Motor neuron (in vitro differentiated cells): ENCODE measurements at regions not wholly inside any gene's neighbourhood (a gene's known extent, or its start where the extent isn't known, plus 50 kb on each side); places are given as distances from the start of the nearest gene placed in this dataset.
A peak's percentile ranks its signal among the peaks of the same experiment; 100 is the strongest.

Experiments used
- ATAC-seq, 8 experiments: fragments of 200-7000 bp; cut with Tn5 transposase; replicated peaks in 6 of 8; 2 replicates each; pipeline ENCODE4 v1.8.0; 2021; ENCODE audit warnings: mild to moderate bottlenecking in 8 of 8, moderate library complexity in 8 of 8
- H3K27ac ChIP-seq, 2 donors: fragments of 250-450 bp; sonication (Bioruptor Pico); 2 replicates each; pipeline ENCODE4 v1.9.0; 2021; ENCODE audit warnings: antibody characterized with exemption in 2 of 2, mild to moderate bottlenecking in 2 of 2, moderate library complexity in 1 of 2
- H3K4me1 ChIP-seq, 2 donors: fragments of 250-450 bp; sonication (Bioruptor Pico); replicated peaks in 1 of 2; 2 replicates each; pipeline ENCODE4 v1.6.1; 2021; ENCODE audit warnings: antibody characterized with exemption in 2 of 2, mild to moderate bottlenecking in 2 of 2, moderate library complexity in 1 of 2
- H3K4me3 ChIP-seq, 5 donors: fragments of 250-450 bp; sonication (Bioruptor Pico); 2 replicates each; pipeline ENCODE4 v1.9.0; 2021; ENCODE audit warnings: antibody characterized with exemption in 5 of 5, mild to moderate bottlenecking in 5 of 5, moderate library complexity in 4 of 5
- WGBS, 10 experiments: fragments of 450-650 bp; shearing (Covaris generic); methylation state at CpG; one replicate each; pipeline ENCODE4 v1.0.0; 2022; 5-methylcytosine and 5-hydroxymethylcytosine counted together
- in situ Hi-C, 9 experiments: fragments of 400-800 bp; cut with MboI; loops; one replicate each; pipeline ENCODE4 v1.15.0; 2021; ENCODE audit warnings: low sequenced_read_pairs in 9 of 9, low pct_unique_long_range_greater_than_20kb in 2 of 9; ENCODE audit not compliant: unreplicated experiment in 9 of 9

DNA sequence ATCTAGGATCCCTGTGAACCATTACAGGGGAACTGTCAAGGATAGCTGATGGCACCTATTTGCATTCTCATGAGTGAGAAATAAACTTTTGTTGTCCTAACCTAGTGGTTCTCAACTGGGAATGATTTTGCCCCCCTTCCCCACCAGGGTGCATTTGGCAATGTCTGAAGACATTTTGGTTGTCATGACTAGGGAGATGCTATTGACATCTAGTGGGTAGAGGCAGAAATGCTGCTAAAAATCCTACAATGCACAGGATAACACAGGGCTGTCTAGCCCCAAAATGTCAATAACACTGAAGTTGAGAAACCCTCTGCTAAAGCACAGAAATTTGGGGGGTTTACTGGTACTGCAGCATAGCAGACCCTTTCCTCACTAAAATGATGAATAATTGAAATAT lies 140.9 kb upstream of the SRRM4 start:
- Histone ChIP-seq H3K4me1 (peaks cover 11 to 16% of the 10 kb centered on the region in 2 donors), H3K4me3 (no peak overlapping the region), H3K27ac (no peak overlapping the region)
- in situ Hi-C loops = no loop called here
- ATAC-seq = peak in 1 of 8 experiments; percentile 42

DNA sequence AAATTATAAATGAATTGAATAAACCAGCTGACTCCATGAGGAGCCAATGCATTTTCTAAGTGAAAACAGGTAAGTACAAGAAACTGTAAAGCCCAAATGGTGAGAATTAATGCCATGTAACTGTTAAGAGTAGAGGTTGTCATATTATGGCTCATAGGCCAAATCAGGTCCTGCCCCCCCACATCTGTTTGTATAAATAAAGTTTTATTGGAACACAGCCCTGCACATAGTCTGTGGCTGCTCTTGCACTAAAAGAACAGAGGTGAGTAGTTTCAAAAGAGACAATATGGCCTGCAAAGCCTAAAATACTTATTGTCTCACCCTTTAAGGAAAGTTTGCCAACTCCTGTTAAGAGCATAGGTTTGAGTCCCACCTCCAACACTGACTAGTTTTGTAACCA lies 140.5 kb upstream of the SRRM4 start:
- no peak for ATAC-seq
- in situ Hi-C loops = no loop called here
- no peak overlapping the region for H3K4me3 ChIP-seq
- H3K4me1 ChIP-seq = peaks cover 11 to 16% of the 10 kb centered on the region in 2 donors
- no peak overlapping the region for H3K27ac ChIP-seq

DNA sequence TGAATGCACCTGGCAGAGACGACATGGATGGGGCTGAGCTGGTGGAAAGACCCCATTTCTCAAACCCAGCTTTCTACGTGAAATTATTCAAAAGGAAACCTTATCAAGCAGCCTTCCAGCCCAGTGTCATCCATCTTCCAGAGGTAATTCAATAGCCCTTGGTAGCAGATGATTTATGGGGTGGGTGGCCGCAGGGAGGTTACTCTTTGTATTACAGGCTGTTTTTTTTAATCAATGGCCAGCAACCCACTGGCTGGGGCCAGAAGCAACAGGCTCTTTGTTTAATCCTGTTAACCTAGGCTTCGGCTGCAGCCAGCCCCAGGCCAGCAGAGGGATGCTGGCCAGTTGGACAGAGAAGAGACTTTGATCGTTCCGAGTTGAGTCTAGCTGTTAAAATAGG lies 139.8 kb upstream of the SRRM4 start:
- peak in 5 of 8 experiments; percentile 79 to 95 (median 92) for ATAC-seq
- peaks cover 11 to 16% of the 10 kb centered on the region in 2 donors for H3K4me1 ChIP-seq
- peak overlapping the region in 1 of 2 donors; percentile 5 for H3K27ac ChIP-seq
- no peak overlapping the region for H3K4me3 ChIP-seq
- in situ Hi-C loops = no loop called here
- WGBS, 10 experiments = 0 to 19% (median 0%) methylated on average over 1 to 5 of the region's 6 CpGs

DNA sequence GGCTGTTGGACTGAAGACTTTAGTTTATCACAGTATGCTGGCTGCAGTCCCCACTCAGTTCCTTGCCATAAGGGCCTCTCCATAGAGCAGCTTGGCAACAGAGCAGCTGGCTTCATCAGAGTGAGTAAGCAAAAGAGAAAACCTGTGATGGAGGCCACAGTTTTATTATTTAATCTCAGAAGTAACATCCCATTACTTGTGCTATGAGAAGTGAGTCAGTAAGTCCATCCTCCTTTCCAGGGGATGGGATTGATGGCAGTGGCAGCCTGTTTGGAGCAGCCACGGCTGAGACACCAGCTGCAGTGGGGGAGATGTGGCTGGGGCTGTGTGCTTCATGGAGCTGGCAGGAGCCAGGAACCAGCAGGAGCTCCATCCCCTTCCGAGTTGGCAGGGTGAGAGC lies 138.5 kb upstream of the SRRM4 start:
- peak in 3 of 8 experiments; percentile 6 to 43 (median 33) for ATAC-seq
- Histone ChIP-seq H3K4me1 (peaks cover 14 to 16% of the 10 kb centered on the region in 2 donors), H3K4me3 (no peak overlapping the region), H3K27ac (no peak overlapping the region)
- 0 to 60% methylated on average over 1 of the region's 2 CpGs; no CpG with 5 or more reads in 8 of the 10 experiments for WGBS, 10 experiments
- in situ Hi-C loops = no loop called here

DNA sequence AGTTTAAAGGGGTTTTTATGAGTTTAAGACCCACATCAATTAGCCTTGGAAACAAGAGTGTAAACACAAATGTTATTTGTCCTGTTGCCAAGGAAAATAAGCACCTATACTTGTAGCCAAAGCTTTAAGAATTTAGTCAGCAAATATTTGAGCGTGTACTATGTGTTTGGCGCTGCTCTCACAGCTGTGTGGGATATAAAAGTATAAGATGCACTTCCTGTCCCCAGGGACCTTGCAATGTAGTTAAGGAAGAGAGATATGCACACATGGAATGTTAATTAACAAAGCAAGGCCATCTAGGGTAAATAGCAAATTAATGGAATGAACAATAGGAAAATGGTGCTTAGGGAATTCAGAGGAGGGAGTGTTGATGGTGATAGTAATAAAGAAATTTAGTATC lies 134.9 kb upstream of the SRRM4 start:
- 0 to 96% (median 78%) methylated on average over 2 of the region's 2 CpGs; no CpG with 5 or more reads in 2 of the 10 experiments for WGBS, 10 experiments
- H3K4me3 ChIP-seq = no peak overlapping the region
- peaks cover 15 to 17% of the 10 kb centered on the region in 2 donors for H3K4me1 ChIP-seq
- peak in 1 of 8 experiments; percentile 69 for ATAC-seq
- H3K27ac ChIP-seq = no peak overlapping the region
- in situ Hi-C loops = no loop called here

DNA sequence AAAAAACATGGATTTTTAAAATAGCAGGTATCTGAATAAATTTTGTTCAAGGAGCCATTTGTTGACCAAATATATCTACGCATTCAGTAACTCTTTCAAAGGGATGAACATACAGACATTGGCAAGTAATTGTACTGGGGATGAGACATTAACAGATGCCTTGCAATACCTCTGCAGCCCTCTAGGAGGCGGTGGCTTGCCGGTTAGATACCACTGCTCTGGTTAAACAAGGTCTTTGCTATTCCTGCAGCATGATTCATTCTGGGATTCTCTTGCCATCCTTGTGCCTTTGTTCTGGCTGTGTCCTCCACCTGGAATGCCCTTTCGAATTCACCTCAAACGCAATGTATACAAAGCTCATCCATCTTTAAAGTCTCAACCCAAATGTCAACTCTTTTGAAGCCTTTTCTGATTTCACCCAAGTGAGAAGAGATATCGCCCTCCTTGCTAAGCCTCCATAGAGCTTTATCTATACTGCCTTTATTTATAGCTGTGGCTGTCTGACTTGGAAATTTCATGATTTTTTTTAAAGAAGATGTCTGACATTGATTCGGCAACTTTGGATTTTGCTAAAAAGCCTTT lies 131.0 kb upstream of the SRRM4 start:
- WGBS, 10 experiments = 2 to 100% (median 67%) methylated on average over 1 to 7 of the region's 7 CpGs
- in situ Hi-C loops = no loop called here
- H3K4me1 ChIP-seq = peaks cover 0 to 6% of the 10 kb centered on the region in 2 donors
- peak in 2 of 8 experiments; percentile 28 to 36 for ATAC-seq
- no peak overlapping the region for H3K27ac ChIP-seq
- no peak overlapping the region for H3K4me3 ChIP-seq

DNA sequence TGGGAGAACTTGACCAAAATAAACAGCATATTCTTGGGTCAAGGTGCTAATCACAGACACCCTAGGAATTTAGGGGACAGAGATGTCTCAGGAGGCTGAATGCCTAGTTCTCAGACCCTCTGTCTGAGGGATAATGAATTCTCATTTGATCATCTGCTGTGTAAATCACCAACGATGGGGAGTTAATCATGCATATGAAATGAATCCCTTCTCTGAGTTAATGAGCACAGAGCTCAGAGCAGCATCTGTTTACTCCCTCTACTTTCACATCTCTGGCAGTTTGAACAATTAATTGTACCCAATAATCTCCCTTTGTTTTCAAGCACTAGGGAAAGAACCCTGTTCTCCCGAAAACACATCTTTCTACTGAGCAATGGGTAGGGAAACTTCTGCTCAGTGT lies 129.4 kb upstream of the SRRM4 start:
- no peak overlapping the region for H3K4me3 ChIP-seq
- H3K27ac ChIP-seq = no peak overlapping the region
- WGBS, 10 experiments = 0 to 80% (median 33%) methylated on average over 1 to 2 of the region's 2 CpGs; no CpG with 5 or more reads in 5 of the 10 experiments
- peaks cover 0 to 6% of the 10 kb centered on the region in 2 donors for H3K4me1 ChIP-seq
- ATAC-seq = peak in 2 of 8 experiments; percentile 27 to 31
- in situ Hi-C loops = no loop called here

DNA sequence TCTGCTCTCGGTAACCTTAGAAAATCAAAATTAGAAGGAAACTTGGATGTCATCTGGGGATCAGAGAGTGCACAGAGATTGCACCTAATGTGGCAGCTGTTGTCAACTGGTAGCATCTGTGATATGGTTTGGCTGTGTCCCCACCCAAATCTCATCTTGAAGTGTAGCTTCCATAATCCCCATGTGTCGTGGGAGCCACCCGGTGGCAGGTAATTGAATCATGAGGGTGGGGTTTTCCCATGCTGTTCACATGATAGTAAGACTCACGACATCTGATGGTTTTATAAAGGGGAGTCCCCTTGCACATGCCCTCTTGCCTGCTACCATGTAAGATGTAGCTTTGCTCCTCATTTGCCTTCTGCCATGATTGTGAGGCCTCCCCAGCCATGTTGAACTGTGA lies 127.7 kb upstream of the SRRM4 start:
- in situ Hi-C loops = no loop called here
- 23 to 85% (median 70%) methylated on average over 1 to 4 of the region's 4 CpGs; no CpG with 5 or more reads in 3 of the 10 experiments for WGBS, 10 experiments
- no peak for ATAC-seq
- Histone ChIP-seq H3K4me1 (no peaks in the 10 kb centered on the region), H3K27ac (no peak overlapping the region), H3K4me3 (no peak overlapping the region)

DNA sequence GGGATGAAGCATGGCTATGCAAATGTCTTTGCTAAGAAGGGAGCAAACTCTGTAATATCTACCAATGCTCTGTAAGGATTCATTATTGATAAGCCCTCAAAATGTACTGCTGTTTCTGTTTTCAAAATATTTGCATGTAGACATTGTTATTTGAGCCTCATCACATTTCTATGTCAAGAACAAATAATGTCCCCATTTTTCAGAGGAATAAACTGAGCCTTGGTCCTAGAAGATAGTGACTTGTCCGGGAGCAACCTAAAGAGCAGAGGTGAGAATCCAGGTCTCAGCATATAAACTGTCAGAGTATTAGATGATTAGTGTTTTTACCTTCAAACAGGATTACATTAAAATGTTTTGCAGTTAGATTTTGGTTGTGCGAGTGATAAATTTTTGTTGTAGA lies 125.5 kb upstream of the SRRM4 start:
- no peaks in the 10 kb centered on the region for H3K4me1 ChIP-seq
- WGBS, 10 experiments = 20 to 100% (median 90%) methylated on average over 1 to 2 of the region's 2 CpGs
- no peak for ATAC-seq
- H3K27ac ChIP-seq = no peak overlapping the region
- no peak overlapping the region for H3K4me3 ChIP-seq
- in situ Hi-C loops = no loop called here

GRCh38 chr12:118866346-118866745 lies 115.0 kb upstream of the SRRM4 start:
- 0 to 59% (median 20%) methylated on average over 1 to 3 of the region's 3 CpGs; no CpG with 5 or more reads in 1 of the 10 experiments for WGBS, 10 experiments

GRCh38 chr12:118870551-118870950 lies 110.8 kb upstream of the SRRM4 start:
- H3K4me3 ChIP-seq = no peak overlapping the region
- 0 to 78% (median 6%) methylated on average over 1 to 2 of the region's 2 CpGs; no CpG with 5 or more reads in 3 of the 10 experiments for WGBS, 10 experiments
- H3K4me1 ChIP-seq = peaks cover 5 to 7% of the 10 kb centered on the region in 2 donors
- no peak for ATAC-seq
- H3K27ac ChIP-seq = no peak overlapping the region
- in situ Hi-C loops = no loop called here

More at GRCh38 chr12:118866346-118866745, 115.0 kb upstream of the SRRM4 start:
- no peak for ATAC-seq
- Histone ChIP-seq H3K27ac (no peak overlapping the region), H3K4me3 (no peak overlapping the region), H3K4me1 (no peaks in the 10 kb centered on the region)
- in situ Hi-C loops = no loop called here

GRCh38 chr12:118874698-118875548 lies 106.4 kb upstream of the SRRM4 start:
- 0 to 78% (median 43%) methylated on average over 2 to 5 of the region's 6 CpGs for WGBS, 10 experiments

GRCh38 chr12:118880720-118881493 lies 100.4 kb upstream of the SRRM4 start:
- peak overlapping the region; percentile 29 for H3K27ac ChIP-seq
- 0 to 24% (median 7%) methylated on average over 1 to 5 of the region's 5 CpGs; no CpG with 5 or more reads in 1 of the 10 experiments for WGBS, 10 experiments
- H3K4me3 ChIP-seq = no peak overlapping the region
- peaks cover 27 to 28% of the 10 kb centered on the region in 2 donors for H3K4me1 ChIP-seq
- in situ Hi-C loops = no loop called here
- ATAC-seq = peak in 5 of 8 experiments; percentile 86 to 98 (median 97)

More at GRCh38 chr12:118874698-118875548, 106.4 kb upstream of the SRRM4 start:
- Histone ChIP-seq H3K4me3 (no peak overlapping the region), H3K4me1 (peaks cover 18 to 24% of the 10 kb centered on the region in 2 donors), H3K27ac (no peak overlapping the region)
- peak in 6 of 8 experiments; percentile 35 to 74 (median 54) for ATAC-seq
- in situ Hi-C loops = no loop called here
